ENCODE measurements at regions not wholly inside any gene's neighbourhood (a gene's known extent, or its start where the extent isn't known, plus 50 kb on each side); places are given as distances from the start of the nearest gene placed in this dataset.

- H3K23me2 ChIP-seq (ENCODE audit: insufficient read length, low read depth, low read length, poor library complexity, severe bottlenecking): no peaks in the 10 kb centered on the region
- peak; percentile 32 for DNase-seq
Measured at GRCh38 chr4:63700569-63700968, 708.7 kb downstream of the TECRL start.

More at GRCh38 chr4:63700569-63700968, 708.7 kb downstream of the TECRL start:
- peak overlapping the region; percentile 65 for H4K5ac ChIP-seq (ENCODE audit: insufficient read length, low read depth, low read length)
- H4K20me1 ChIP-seq (ENCODE audit: control insufficient read depth, insufficient read depth, insufficient read length): no peaks in the 10 kb centered on the region
- no peaks in the 10 kb centered on the region for H3K4me1 ChIP-seq (ENCODE audit: insufficient read depth, low read length)
- no peak overlapping the region for H3K9ac ChIP-seq (ENCODE audit: extremely low read depth, insufficient read length, low read length)
- H3K4me2 ChIP-seq (ENCODE audit: insufficient read depth, insufficient read length, low read length): no peak overlapping the region
- peaks cover 4 to 6% of the 10 kb centered on the region in 2 experiments; a peak in 3 of 4 replicates for H3K4me1 Mint-ChIP-seq
- no peak overlapping the region for H2BK120ac ChIP-seq (ENCODE audit: low read depth, low read length, poor library complexity, severe bottlenecking)
- H2BK20ac ChIP-seq (ENCODE audit: low read depth, low read length, poor library complexity, severe bottlenecking): no peak overlapping the region
- no peak overlapping the region for H2AFZ ChIP-seq (ENCODE audit: low read length)
- no peaks in the 10 kb centered on the region for H3K27me3 Mint-ChIP-seq (ENCODE audit: low read depth)
- no peak overlapping the region for H3K18ac ChIP-seq (ENCODE audit: insufficient read length, low read depth, low read length)
- H3T11ph ChIP-seq (ENCODE audit: low read length): no peak overlapping the region
- no peaks in the 10 kb centered on the region for H3K36me3 Mint-ChIP-seq (ENCODE audit: insufficient read depth in 1 of 3, low read depth in 3 of 3)
- no peak overlapping the region for H3K4me3 Mint-ChIP-seq
- H2BK12ac ChIP-seq (ENCODE audit: insufficient read length, low read depth, low read length): no peak overlapping the region
- no peak overlapping the region for H3K23ac ChIP-seq (ENCODE audit: insufficient read length, low read depth, low read length)
- no peak overlapping the region for H2BK5ac ChIP-seq (ENCODE audit: insufficient read length, low read length)
- H3K79me1 ChIP-seq (ENCODE audit: insufficient read depth, low read depth, low read length, poor library complexity, severe bottlenecking): no peaks in the 10 kb centered on the region
- H2BK15ac ChIP-seq (ENCODE audit: low read depth, low read length): no peak overlapping the region
- no peaks in the 10 kb centered on the region for H3K27me3 ChIP-seq (ENCODE audit: insufficient read depth, low read length)
- WGBS (ENCODE audit: extremely low coverage, insufficient read length, low lambda C conversion rate): no CpG with 5 or more reads among the region's 6 CpGs
- no peaks in the 10 kb centered on the region for H3K9me3 ChIP-seq (ENCODE audit: control insufficient read depth, low read depth, low read length)
- no peak overlapping the region for H3K56ac ChIP-seq (ENCODE audit: insufficient read length, low read depth, low read length)
- H3K4ac ChIP-seq (ENCODE audit: low read depth, low read length): no peak overlapping the region
- H3K27ac ChIP-seq (ENCODE audit: insufficient read length, low read depth, low read length): no peak overlapping the region
- H4K91ac ChIP-seq (ENCODE audit: insufficient read length, low read depth, low read length): no peak overlapping the region
- no peaks in the 10 kb centered on the region for H3K79me2 ChIP-seq (ENCODE audit: insufficient read depth, low read length)
- peak overlapping the region in 1 of 3 experiments; percentile 94; a peak in 2 of 7 replicates for H3K27ac Mint-ChIP-seq
- H3K14ac ChIP-seq (ENCODE audit: insufficient read depth, low read length): no peak overlapping the region
- no peaks in the 10 kb centered on the region; a peak in 1 of 5 replicates for H3K9me3 Mint-ChIP-seq
- H4K8ac ChIP-seq (replicated peaks; ENCODE audit: insufficient read length, low read depth, low read length): no peak overlapping the region
- no peak overlapping the region for H2AK5ac ChIP-seq (ENCODE audit: insufficient read length, low read length)
- TF ChIP-seq, protein P1, sequence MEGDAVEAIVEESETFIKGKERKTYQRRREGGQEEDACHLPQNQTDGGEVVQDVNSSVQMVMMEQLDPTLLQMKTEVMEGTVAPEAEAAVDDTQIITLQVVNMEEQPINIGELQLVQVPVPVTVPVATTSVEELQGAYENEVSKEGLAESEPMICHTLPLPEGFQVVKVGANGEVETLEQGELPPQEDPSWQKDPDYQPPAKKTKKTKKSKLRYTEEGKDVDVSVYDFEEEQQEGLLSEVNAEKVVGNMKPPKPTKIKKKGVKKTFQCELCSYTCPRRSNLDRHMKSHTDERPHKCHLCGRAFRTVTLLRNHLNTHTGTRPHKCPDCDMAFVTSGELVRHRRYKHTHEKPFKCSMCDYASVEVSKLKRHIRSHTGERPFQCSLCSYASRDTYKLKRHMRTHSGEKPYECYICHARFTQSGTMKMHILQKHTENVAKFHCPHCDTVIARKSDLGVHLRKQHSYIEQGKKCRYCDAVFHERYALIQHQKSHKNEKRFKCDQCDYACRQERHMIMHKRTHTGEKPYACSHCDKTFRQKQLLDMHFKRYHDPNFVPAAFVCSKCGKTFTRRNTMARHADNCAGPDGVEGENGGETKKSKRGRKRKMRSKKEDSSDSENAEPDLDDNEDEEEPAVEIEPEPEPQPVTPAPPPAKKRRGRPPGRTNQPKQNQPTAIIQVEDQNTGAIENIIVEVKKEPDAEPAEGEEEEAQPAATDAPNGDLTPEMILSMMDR (conservative IDR thresholded peaks at IDR 0.05): no peak

Measured in H9 (cell line).